NCI-H187 (cell line): ENCODE measurements at regions not wholly inside any gene's neighbourhood (a gene's known extent, or its start where the extent isn't known, plus 50 kb on each side); places are given as distances from the start of the nearest gene placed in this dataset.

Experiments used
- DNase-seq, 2 experiments: peaks; one replicate each; lab custom pipeline; 2025; lab: John Stamatoyannopoulos, UW

DNA sequence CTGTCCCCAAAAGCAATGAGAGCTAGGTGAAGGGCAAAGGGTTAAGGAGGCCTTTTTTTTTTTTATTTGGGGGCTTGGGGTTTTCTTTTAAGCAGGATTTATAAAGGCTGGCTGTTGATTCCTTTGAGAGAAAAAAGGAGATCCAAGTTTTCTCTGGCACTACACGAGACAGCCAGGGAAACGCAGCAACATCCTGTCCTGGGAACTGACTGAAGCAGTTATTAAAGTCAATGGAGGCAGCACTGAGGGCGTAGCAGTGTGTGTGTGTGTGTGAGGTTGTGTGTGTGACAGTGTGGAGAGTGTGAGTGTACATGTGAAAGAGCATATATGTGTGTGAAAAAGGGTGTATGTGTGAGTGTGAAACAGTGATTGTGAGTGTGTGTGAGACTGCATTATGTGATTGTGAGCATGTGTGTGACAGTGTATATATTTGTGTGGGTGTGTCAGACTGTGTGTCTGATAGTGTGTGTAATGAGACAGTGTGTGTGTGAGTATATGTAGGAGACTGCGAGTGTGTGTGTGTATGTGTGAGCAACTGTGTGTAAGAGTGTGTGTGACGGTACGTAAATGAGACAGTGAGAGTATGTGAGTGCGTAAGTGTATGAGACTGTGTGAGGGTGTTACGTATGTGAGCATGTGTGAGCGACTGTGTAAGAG, 65.9 kb upstream of the TIAM1 start:
- no peak for DNase-seq

DNA sequence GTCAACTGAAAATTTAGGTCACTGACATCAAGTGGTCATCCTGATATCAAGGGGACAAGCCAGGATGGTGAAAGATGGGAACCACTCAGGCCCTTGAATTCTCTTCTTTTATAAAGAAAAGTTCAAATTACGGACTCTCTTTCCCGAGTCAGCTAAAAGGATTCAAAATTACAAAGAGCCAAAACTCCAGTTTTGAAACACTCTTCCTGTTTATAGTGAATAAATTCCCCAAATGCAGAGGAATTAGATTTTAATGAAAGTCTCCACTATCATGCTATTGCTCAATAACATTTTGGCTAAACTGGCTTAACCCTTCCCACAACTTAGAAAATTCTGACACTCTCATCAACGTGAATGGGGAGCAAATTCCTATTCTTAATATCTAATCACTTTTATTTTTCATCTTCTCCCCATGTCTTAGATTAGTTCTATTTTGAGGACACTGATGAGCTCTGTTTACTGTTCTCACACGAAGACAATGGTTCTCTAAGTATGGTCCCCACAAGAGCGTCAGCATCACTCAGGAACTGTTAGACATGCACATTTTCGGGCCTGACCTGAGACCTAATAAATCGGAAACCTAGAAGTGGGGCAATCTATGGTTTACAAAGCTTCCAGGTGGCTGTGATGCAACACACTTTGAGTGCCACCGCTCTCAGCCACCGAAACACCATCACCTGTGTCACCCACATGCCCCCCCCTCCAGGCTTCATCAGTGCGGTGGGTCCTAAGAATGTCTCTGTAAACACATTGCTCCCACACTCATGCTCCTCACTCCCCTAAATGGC, 64.4 kb upstream of the TIAM1 start:
- DNase-seq, result no peak

DNA sequence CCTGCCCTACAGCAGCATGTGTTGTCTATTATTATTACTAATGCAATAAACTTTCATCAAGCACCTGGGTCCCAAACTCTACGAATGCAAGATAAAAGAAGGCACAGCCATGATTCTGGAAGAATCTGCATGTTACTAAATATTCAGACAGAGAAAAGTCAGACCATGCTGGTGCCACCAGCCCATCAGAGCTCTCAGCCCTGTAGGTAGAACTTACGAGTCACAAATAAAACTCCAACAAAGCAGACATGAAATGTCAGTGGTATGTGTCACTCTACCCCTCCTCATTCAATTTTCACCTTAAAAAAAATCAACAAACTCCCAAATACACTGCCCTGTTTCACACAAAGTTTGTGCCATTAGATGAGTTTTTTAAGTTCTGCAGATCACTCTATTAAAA, 62.4 kb upstream of the TIAM1 start:
- DNase-seq, result no peak

DNA sequence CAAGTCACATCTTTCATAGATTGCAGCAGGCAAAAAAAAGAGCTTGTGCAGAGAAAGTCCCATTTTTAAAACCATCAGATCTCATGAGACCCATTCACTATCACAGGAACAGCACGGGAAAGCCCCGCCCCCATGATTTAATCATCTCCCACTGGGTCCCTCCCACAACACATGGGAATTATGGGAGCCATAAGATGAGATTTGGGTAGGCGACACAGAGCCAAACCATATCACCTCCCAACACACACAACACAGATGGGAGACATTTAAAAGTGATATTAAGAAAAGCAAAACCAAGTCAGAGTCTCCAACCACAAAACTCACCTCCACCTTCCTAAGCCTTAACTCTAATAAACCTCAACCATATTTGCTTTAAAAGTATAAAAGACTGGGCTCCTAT, 61.5 kb upstream of the TIAM1 start:
- no peak for DNase-seq

DNA sequence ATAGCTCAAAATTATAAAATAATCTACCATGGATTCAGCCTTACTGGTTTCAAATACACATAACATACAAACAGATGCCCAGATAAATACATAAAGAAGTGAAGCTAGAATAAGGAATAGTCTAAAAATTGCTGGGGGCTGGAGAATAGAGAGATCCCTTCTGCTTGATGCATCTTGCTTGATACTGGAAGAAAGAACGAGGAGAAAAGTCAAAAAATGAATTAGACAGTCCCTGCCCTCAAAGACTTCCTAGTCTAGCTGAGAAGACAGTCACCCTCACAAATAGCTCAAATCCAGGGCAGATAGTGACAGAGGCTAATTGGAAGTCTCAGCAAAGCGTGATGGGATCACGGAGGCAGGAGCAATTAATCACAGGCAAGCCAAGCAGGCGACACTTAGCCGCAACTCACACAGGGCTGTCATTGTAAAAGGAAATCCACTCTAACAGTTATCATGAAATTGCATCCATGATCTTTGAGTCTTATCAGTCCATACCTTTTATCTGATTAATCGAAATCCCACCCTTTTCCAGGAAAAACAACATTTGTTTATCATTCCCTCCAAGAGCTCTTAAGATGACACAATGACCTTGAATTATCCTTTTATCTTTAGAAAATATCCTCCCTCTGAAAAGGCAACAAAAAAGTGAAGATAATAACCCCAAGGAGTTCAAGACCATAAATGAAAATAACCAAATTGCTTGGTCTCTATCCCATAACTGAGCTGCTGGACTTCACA, 59.7 kb upstream of the TIAM1 start:
- no peak for DNase-seq

DNA sequence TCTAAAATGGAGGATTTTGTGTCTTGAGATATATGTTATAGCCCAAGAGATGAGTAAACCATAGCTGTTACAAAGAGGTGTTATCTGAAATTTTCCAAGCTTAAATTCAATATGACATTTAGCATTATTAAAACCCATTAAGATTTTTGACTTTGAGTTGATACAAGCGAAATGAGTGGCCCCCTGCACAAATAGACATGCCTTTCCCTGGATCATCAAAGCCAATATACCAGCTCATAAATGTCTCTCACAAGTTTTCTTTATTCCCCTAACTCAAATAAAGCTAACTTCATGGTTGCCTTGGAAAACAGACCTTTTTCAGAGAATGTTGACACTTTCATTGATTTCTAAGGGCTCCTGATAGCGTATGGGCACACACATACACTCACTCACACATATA, 55.5 kb upstream of the TIAM1 start:
- no peak for DNase-seq

- DNase-seq, result no peak
These were observed 54.5 kb upstream of the TIAM1 start for GRCh38 chr21:31398574-31398973.

DNA sequence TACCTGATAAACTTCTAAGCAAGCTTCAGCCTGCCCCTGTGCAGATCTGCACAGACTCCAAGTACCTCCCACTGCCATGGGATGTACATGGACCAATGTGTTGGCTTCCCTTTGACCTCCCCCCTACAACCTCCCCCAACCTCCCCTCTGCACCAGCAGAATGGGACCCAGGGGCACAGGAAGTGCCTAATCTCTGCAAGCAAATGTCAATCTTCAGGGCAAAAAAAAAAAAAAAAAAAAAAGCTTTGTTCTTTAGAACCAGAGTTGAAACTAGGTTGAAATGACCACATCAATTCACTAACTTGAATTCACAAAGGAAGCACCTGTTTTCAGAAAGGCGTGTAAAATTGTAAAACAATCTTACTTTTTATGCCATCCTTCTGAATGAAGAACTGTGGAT, 53.9 kb upstream of the TIAM1 start:
- no peak for DNase-seq

GRCh38 chr21:31397515-31397926, 53.5 kb upstream of the TIAM1 start:
- DNase-seq, result peak; percentile 8 to 23

- no peak for DNase-seq
These were observed 53.0 kb upstream of the TIAM1 start for GRCh38 chr21:31397030-31397429.

- no peak for DNase-seq
These were observed 52.3 kb upstream of the TIAM1 start for GRCh38 chr21:31396399-31396798.

GRCh38 chr21:31395791-31396190, 51.7 kb upstream of the TIAM1 start:
- DNase-seq, result no peak

GRCh38 chr21:31395268-31395667, 51.2 kb upstream of the TIAM1 start:
- no peak for DNase-seq

DNA sequence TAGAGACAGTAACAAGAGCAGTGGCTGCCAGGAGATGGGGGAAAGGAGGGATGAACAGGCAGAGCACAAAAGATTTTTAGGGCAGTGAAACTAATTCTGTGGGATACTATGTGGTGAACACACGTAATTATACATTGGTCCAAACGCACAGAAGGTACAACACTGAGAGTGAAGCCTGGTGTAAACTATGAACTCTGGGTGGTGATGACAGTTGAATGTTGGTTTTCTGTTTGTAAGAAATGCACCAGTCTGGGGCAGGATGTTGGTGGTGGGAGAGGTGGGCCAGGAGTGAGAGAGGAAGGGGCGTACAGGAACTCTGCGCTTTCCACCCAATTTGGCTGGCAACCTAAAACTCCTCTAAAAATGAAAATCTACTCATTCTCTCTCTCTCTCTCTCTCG, 50.2 kb upstream of the TIAM1 start:
- DNase-seq, result no peak
